GM19372 (cell line): ENCODE measurements at regions not wholly inside any gene's neighbourhood (a gene's known extent, or its start where the extent isn't known, plus 50 kb on each side); places are given as distances from the start of the nearest gene placed in this dataset.
A peak's percentile ranks its signal among the peaks of the same experiment; 100 is the strongest.

Experiments
- ATAC-seq: cut with Tn5 transposase; IDR thresholded peaks from one replicate; pipeline ENCODE4 v1.9.1; 2021; ENCODE audit warnings: mild to moderate bottlenecking, low read depth, moderate library complexity; ENCODE audit not compliant: unreplicated experiment

GRCh38 chr6:92840246-92840930 lies 579.0 kb downstream of the EPHA7 start:
- ATAC-seq: no peak

GRCh38 chr6:92828788-92829187 lies 590.6 kb downstream of the EPHA7 start:
- ATAC-seq: no peak

GRCh38 chr6:92827104-92827503 lies 592.3 kb downstream of the EPHA7 start:
- ATAC-seq: no peak

GRCh38 chr6:92826633-92827032 lies 592.7 kb downstream of the EPHA7 start:
- ATAC-seq: no peak

GRCh38 chr6:92822222-92822621 lies 597.1 kb downstream of the EPHA7 start:
- no peak for ATAC-seq

GRCh38 chr6:92820601-92821000 lies 598.8 kb downstream of the EPHA7 start:
- no peak for ATAC-seq

- peak; percentile 83 for ATAC-seq
Observed at GRCh38 chr6:92810913-92811312, 608.4 kb downstream of the EPHA7 start.

- no peak for ATAC-seq
Observed at GRCh38 chr6:92806254-92806653, 613.1 kb downstream of the EPHA7 start.

GRCh38 chr6:92791403-92791802 lies 628.0 kb downstream of the EPHA7 start:
- ATAC-seq: no peak

GRCh38 chr6:92790381-92790780 lies 629.0 kb downstream of the EPHA7 start:
- ATAC-seq: no peak

GRCh38 chr6:92784235-92784634 lies 635.1 kb downstream of the EPHA7 start:
- ATAC-seq: no peak

- no peak for ATAC-seq
Observed at GRCh38 chr6:92779746-92780145, 639.6 kb downstream of the EPHA7 start.

- no peak for ATAC-seq
Observed at GRCh38 chr6:92777146-92777740, 642.1 kb downstream of the EPHA7 start.

GRCh38 chr6:92770540-92770939 lies 648.8 kb downstream of the EPHA7 start:
- no peak for ATAC-seq

GRCh38 chr6:92767101-92767500 lies 652.3 kb downstream of the EPHA7 start:
- no peak for ATAC-seq

- no peak for ATAC-seq
Observed at GRCh38 chr6:92763680-92764079, 655.7 kb downstream of the EPHA7 start.

GRCh38 chr6:92763274-92763584 lies 656.1 kb downstream of the EPHA7 start:
- ATAC-seq: no peak

GRCh38 chr6:92762443-92763273 lies 656.7 kb downstream of the EPHA7 start:
- ATAC-seq: no peak

- no peak for ATAC-seq
Observed at GRCh38 chr6:92759178-92759577, 660.2 kb downstream of the EPHA7 start.

GRCh38 chr6:92757925-92758324 lies 661.4 kb downstream of the EPHA7 start:
- ATAC-seq: no peak

- no peak for ATAC-seq
Observed at GRCh38 chr6:92756912-92757311, 662.4 kb downstream of the EPHA7 start.

- no peak for ATAC-seq
Observed at GRCh38 chr6:92753956-92754355, 665.4 kb downstream of the EPHA7 start.
